NCI-H82 treated with DMSO at 0.1 percent for 48 hours (cell line): ENCODE measurements at regions not wholly inside any gene's neighbourhood (a gene's known extent, or its start where the extent isn't known, plus 50 kb on each side); places are given as distances from the start of the nearest gene placed in this dataset.
"Not testable (repeated sequence)": the region's sequence is repeated elsewhere in the genome, so short reads cannot be mapped to it uniquely, and the experiment has no call there.

Source experiments
- DNase-seq: peaks from one replicate; lab custom pipeline; 2025; ENCODE audit not compliant: unreplicated experiment; lab: John Stamatoyannopoulos, UW

- DNase-seq = no peak
Observed at GRCh38 chr17:6893382-6894205, 62.1 kb upstream of the TEKT1 start.

GRCh38 chr17:6894206-6894528, 62.6 kb upstream of the TEKT1 start:
- no peak for DNase-seq

- no peak for DNase-seq
Observed at GRCh38 chr17:6901086-6901485, 69.6 kb upstream of the TEKT1 start.

- DNase-seq = no peak
Observed at GRCh38 chr17:6903326-6903900, 71.9 kb upstream of the TEKT1 start.

- no peak for DNase-seq
Observed at GRCh38 chr17:6908807-6909206, 77.3 kb upstream of the TEKT1 start.

GRCh38 chr17:6910987-6911603, 79.6 kb upstream of the TEKT1 start:
- DNase-seq = peak; percentile 26

- no peak for DNase-seq
Observed at GRCh38 chr17:6912110-6913051, 80.9 kb upstream of the TEKT1 start.

- DNase-seq = peak; percentile 7
Observed at GRCh38 chr17:6913608-6914443, 82.0 kb upstream of the ALOX12 start.

GRCh38 chr17:6914711-6915110, 81.1 kb upstream of the ALOX12 start:
- no peak for DNase-seq

GRCh38 chr17:6915620-6916019, 80.2 kb upstream of the ALOX12 start:
- no peak for DNase-seq

GRCh38 chr17:6919158-6919557, 76.7 kb upstream of the ALOX12 start:
- no peak for DNase-seq

- no peak for DNase-seq
Observed at GRCh38 chr17:6923385-6923784, 72.5 kb upstream of the ALOX12 start.

GRCh38 chr17:6924208-6924607, 71.6 kb upstream of the ALOX12 start:
- DNase-seq = no peak

- no peak for DNase-seq
Observed at GRCh38 chr17:6926667-6927066, 69.2 kb upstream of the ALOX12 start.

- no peak for DNase-seq
Observed at GRCh38 chr17:6927290-6928126, 68.3 kb upstream of the ALOX12 start.

GRCh38 chr17:6928193-6928592, 67.7 kb upstream of the ALOX12 start:
- no peak for DNase-seq

GRCh38 chr17:6930749-6931148, 65.1 kb upstream of the ALOX12 start:
- DNase-seq = no peak

GRCh38 chr17:6934544-6934943, 61.3 kb upstream of the ALOX12 start:
- DNase-seq = not testable (repeated sequence)

GRCh38 chr17:6936370-6937028, 59.4 kb upstream of the ALOX12 start:
- no peak for DNase-seq
